ENCODE measurements at regions not wholly inside any gene's neighbourhood (a gene's known extent, or its start where the extent isn't known, plus 50 kb on each side); places are given as distances from the start of the nearest gene placed in this dataset.

DNA sequence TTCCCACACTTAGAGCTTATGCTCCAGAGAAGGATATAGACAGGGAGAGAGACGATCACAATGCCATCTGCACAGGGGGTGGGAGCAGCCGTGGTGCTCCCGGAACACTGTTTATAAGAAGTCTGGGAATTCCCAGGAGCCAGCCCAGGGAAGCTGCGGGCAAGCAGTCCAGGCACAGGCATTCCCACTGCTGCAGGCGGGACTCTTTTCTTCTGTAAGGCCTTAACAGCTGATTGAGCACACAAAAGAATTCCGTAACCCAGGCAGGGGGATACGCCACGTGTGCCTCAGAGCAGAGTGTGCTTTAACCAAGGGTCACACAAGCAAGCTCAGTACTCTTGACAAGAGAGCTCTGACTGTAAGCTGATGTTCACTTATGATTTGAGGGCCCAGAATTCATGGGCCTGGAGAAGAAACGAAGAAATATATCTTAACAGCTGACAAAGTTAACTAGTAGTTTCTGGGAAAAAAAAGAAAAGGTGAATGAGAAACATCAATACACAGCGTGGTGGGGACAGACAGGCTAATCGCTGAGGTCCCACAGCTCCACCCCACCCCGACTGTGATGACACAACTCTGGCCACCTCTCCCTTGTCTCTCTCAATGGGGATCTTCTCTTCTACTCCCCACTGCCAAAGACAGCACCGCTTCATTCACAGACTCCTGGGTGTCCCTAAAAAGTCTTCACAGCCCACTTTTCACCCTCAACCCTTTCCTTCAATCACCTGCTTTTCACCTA, 85.9 kb upstream of the SIMC1 start:
- H3K4me3 ChIP-seq (ENCODE audit: low read depth, poor library complexity, severe bottlenecking), result no peak overlapping the region
- intact Hi-C loops (cut with DNase I; ENCODE audit: low total_unique reads), result no loop called here
- TF ChIP-seq POLR2A (IDR thresholded peaks at IDR 0.05), result no peak
- TF ChIP-seq, protein P1, sequence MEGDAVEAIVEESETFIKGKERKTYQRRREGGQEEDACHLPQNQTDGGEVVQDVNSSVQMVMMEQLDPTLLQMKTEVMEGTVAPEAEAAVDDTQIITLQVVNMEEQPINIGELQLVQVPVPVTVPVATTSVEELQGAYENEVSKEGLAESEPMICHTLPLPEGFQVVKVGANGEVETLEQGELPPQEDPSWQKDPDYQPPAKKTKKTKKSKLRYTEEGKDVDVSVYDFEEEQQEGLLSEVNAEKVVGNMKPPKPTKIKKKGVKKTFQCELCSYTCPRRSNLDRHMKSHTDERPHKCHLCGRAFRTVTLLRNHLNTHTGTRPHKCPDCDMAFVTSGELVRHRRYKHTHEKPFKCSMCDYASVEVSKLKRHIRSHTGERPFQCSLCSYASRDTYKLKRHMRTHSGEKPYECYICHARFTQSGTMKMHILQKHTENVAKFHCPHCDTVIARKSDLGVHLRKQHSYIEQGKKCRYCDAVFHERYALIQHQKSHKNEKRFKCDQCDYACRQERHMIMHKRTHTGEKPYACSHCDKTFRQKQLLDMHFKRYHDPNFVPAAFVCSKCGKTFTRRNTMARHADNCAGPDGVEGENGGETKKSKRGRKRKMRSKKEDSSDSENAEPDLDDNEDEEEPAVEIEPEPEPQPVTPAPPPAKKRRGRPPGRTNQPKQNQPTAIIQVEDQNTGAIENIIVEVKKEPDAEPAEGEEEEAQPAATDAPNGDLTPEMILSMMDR (IDR thresholded peaks at IDR 0.05), result no peak
- no peak for DNase-seq (ENCODE audit: low spot score in 2 of 2)
- WGBS, 2 donors, result 52 to 62% methylated on average over 13 of the region's 13 CpGs

DNA sequence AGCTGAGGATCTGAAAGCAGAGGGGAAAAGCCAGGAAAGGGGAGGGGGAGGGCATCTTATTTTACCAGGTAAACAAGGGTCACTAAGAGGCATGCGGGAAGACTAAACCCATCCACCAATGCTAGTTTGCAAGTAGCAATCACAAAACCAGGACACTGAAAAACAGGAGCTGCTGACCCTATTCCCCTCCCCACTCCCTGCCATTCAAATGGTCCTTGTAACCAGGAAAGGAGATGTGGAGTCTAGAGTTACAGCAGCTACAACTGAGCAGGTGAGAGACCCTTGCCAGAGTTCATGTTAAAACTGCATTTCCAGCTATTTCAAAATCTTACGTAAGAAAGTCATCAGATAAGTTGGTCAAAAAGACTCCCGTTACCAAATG, 85.3 kb upstream of the SIMC1 start:
- 83 to 92% methylated on average over 3 of the region's 3 CpGs for WGBS, 2 donors
- no peak for TF ChIP-seq POLR2A (IDR thresholded peaks at IDR 0.05)
- TF ChIP-seq, protein P1 (IDR thresholded peaks at IDR 0.05), result no peak
- DNase-seq (ENCODE audit: low spot score in 2 of 2), result no peak
- H3K4me3 ChIP-seq (ENCODE audit: low read depth, poor library complexity, severe bottlenecking), result no peak overlapping the region
- intact Hi-C loops (cut with DNase I; ENCODE audit: low total_unique reads), result no loop called here

DNA sequence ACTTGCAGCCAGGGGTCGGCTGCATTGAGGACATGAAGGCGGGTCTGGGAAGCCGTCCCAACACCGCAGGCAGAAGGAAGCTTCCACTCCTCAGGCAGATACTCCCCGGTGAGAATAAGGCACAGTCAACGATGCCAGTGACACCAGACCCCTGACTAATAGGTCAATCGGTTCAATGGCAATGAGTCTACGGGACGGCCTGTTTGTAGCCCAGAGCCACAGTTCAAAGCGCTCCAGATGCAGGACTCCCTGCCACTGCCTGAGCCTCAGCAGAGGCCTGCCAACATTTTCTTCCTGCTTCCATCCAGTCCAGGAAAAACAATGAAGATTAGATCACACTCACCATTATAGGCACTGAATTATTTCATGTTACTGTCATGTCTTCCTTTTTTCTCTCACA, 84.5 kb upstream of the SIMC1 start:
- intact Hi-C loops (cut with DNase I; ENCODE audit: low total_unique reads), result no loop called here
- H3K4me3 ChIP-seq (ENCODE audit: low read depth, poor library complexity, severe bottlenecking), result no peak overlapping the region
- no peak for TF ChIP-seq POLR2A (IDR thresholded peaks at IDR 0.05)
- TF ChIP-seq, protein P1 (IDR thresholded peaks at IDR 0.05), result no peak
- WGBS, 2 donors, result 43 to 55% methylated on average over 7 to 10 of the region's 10 CpGs
- no peak for DNase-seq (ENCODE audit: low spot score in 2 of 2)

DNA sequence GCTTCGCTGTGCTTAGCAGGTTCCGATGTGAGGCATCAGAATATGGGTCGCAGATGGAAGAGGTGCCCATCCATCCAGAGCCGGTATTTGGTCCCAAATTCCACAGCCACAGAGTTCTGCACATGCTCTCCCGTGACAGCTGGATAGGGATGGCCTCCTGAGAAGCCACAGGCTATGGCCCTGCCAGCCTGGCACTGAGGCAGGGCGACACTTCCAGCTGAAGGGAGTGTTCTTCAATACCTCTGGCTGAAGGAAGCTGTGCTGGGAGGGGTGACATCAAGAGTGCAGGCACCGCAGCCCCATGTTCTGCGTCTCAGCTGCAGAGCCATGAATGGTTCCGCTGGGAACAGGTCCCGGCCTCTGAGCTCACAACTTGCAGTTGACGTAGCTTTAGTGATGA, 83.4 kb upstream of the SIMC1 start:
- no peak overlapping the region for H3K4me3 ChIP-seq (ENCODE audit: low read depth, poor library complexity, severe bottlenecking)
- intact Hi-C loops (cut with DNase I; ENCODE audit: low total_unique reads), result no loop called here

DNA sequence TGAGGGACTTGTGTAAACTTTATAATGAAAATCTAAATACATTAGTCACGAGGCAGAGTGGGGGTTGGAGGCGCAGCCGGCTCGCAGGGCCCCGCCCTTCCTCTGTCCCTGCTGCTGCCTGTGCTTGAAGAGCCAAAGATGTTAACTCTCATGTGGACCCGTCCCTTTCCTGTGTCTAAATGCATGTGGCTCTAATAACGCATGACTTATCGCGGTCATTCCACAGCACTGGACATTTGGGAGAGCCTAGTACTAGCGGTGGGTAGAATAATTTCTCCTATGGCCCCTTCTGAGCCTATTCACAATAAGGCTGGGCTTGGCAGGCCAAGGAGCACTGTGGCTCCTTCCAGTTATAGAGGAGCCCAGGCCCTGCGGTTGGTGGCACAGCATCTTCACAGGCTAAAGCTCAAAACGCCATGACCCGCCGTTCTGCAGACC, 82.3 kb upstream of the SIMC1 start:
- no peak for TF ChIP-seq POLR2A (IDR thresholded peaks at IDR 0.05)
- TF ChIP-seq, protein P1 (IDR thresholded peaks at IDR 0.05), result no peak

More for the DNA sequence above, 83.4 kb upstream of the SIMC1 start:
- no peak for DNase-seq (ENCODE audit: low spot score in 2 of 2)
- WGBS, 2 donors, result 81 to 94% methylated on average over 10 to 11 of the region's 11 CpGs
- TF ChIP-seq, protein P1 (IDR thresholded peaks at IDR 0.05), result no peak
- no peak for TF ChIP-seq POLR2A (IDR thresholded peaks at IDR 0.05)

DNA sequence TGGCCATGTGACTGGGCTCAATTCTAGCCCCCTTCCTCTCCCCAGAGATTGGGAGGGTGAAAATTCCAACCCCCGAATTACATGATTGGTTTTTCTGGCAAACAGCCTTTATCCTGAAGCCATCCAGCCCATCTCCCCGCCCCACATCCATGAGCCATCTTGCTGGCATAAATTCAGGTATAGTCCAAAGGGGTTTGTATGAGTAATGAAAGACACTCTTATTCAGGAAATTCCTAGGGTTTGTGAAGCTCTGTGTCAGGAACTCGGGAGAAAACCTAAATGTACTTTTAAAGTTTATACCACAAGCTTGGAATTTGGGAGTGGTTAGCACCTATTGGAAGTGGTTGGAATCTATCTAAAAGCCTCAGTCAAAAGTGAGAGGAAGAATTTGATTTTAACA, 80.6 kb upstream of the SIMC1 start:
- no peak overlapping the region for H3K4me3 ChIP-seq (ENCODE audit: low read depth, poor library complexity, severe bottlenecking)
- 21 to 42% methylated on average over 3 of the region's 3 CpGs for WGBS, 2 donors
- no peak for DNase-seq (ENCODE audit: low spot score in 2 of 2)
- intact Hi-C loops (cut with DNase I; ENCODE audit: low total_unique reads), result no loop called here
- TF ChIP-seq, protein P1 (IDR thresholded peaks at IDR 0.05), result no peak
- no peak for TF ChIP-seq POLR2A (IDR thresholded peaks at IDR 0.05)

More for the DNA sequence above, 82.3 kb upstream of the SIMC1 start:
- no peak overlapping the region for H3K4me3 ChIP-seq (ENCODE audit: low read depth, poor library complexity, severe bottlenecking)
- intact Hi-C loops (cut with DNase I; ENCODE audit: low total_unique reads), result no loop called here
- 68 to 75% methylated on average over 14 of the region's 14 CpGs for WGBS, 2 donors
- no peak for DNase-seq (ENCODE audit: low spot score in 2 of 2)

Data from lower leg skin (tissue), 4 donors.